GM12878 (cell line): ENCODE measurements at regions not wholly inside any gene's neighbourhood (a gene's known extent, or its start where the extent isn't known, plus 50 kb on each side); places are given as distances from the start of the nearest gene placed in this dataset.

Experiments
- ATAC-seq: fragments of 200-7000 bp; cut with Tn5 transposase; 3 replicates; pipeline ENCODE4 v1.9.1; 2020; ENCODE audit warnings: mild to moderate bottlenecking, moderate library complexity
- BruUV-seq: library from RNA; stranded (reverse); fragments of 400-500 nt; replicated peaks from 2 replicates; lab custom pipeline; 2021; lab: Mats Ljungman, UMichigan
- CTCF ChIA-PET: fragments of 300-600 bp; sonication (Branson Sonifier 250); formaldehyde crosslinking; extraction: SDS; loops from one replicate; lab custom pipeline; 2021; ENCODE audit warnings: inconsistent platforms; lab: Yijun Ruan, JAX
- POLR2A ChIA-PET: fragments of 350-600 bp; formaldehyde crosslinking; extraction: SDS; loops from one replicate; lab custom pipeline; 2021; ENCODE audit warnings: inconsistent platforms; lab: Charles Lee
- RAD21 ChIA-PET: fragments of 300-600 bp; sonication (Branson Sonifier 250); formaldehyde crosslinking; loops from one replicate; lab custom pipeline; 2023; ENCODE audit warnings: antibody characterized with exemption; ENCODE audit not compliant: unreplicated experiment; lab: Charles Lee
- SMC1A ChIA-PET: fragments of 300-600 bp; sonication (Branson Sonifier 250); formaldehyde crosslinking; loops from one replicate; lab custom pipeline; 2023; ENCODE audit not compliant: unreplicated experiment, uncharacterized antibody; lab: Charles Lee
- DNase-seq: peaks from one replicate; pipeline ENCODE4 v3.0.0-alpha.2; 2011; ENCODE audit warnings: low read depth, low spot score
- FAIRE-seq: peaks from 3 replicates; lab custom pipeline; 2011; peaks lifted over from hg19 to GRCh38; lab: Jason Lieb, UNC
- H2AFZ ChIP-seq: 2 replicates; pipeline ENCODE4 v1.6.0; 2011; ENCODE audit warnings: low read depth, low read length, control low read depth; ENCODE audit not compliant: control insufficient read depth
- H3K27ac ChIP-seq: 2 replicates; pipeline ENCODE4 v1.5.1; 2011; ENCODE audit warnings: control low read depth; ENCODE audit not compliant: control insufficient read depth, insufficient read depth
- H3K27me3 ChIP-seq, 2 experiments: replicated peaks in 1 of 2; 2 replicates each; pipeline versions ENCODE4 v1.6.0 to v1.6.1; 2011; ENCODE audit warnings: low read length in 1 of 2; ENCODE audit not compliant: control insufficient read depth in 2 of 2, insufficient read depth in 2 of 2
- H3K36me3 ChIP-seq, 2 experiments: 2 replicates each; pipeline ENCODE4 v1.5.1; 2011; ENCODE audit warnings: low read length in 1 of 2; ENCODE audit not compliant: control insufficient read depth in 2 of 2, insufficient read depth in 2 of 2
- H3K4me1 ChIP-seq: 2 replicates; pipeline ENCODE4 v1.6.1; 2011; ENCODE audit warnings: mild to moderate bottlenecking, low read length, moderate library complexity, mixed read lengths; ENCODE audit not compliant: control insufficient read depth, insufficient read depth
- H3K4me2 ChIP-seq: 2 replicates; pipeline ENCODE4 v1.6.0; 2011; ENCODE audit warnings: control low read depth; ENCODE audit not compliant: control insufficient read depth, insufficient read depth
- H3K4me3 ChIP-seq: fragments of 200-600 bp; sonication (generic); 2 replicates; pipeline ENCODE4 v1.5.1; 2016
- H3K79me2 ChIP-seq: 2 replicates; pipeline ENCODE4 v1.6.0; 2011; ENCODE audit warnings: low read length; ENCODE audit not compliant: control insufficient read depth, insufficient read depth
- H3K9ac ChIP-seq: 2 replicates; pipeline ENCODE4 v1.8.0; 2011; ENCODE audit warnings: low read length, control low read depth, mixed read lengths; ENCODE audit not compliant: control insufficient read depth, insufficient read depth
- H3K9me3 ChIP-seq: replicated peaks from 3 replicates; pipeline ENCODE4 v1.5.1; 2011; ENCODE audit warnings: mild to moderate bottlenecking, low read length; ENCODE audit not compliant: control insufficient read depth, insufficient read depth
- H4K20me1 ChIP-seq: 2 replicates; pipeline ENCODE4 v1.6.0; 2011; ENCODE audit not compliant: control insufficient read depth, insufficient read depth
- CBX3 ChIP-seq: fragments of 200-600 bp; sonication (generic); IDR thresholded peaks from 2 replicates; pipeline ENCODE4 v1.6.1; 2016; ENCODE audit warnings: low read depth, borderline replicate concordance
- CEBPB ChIP-seq, 2 experiments: fragments of 150-350 bp in 1 of 2; IDR thresholded peaks; 2 replicates each; pipeline ENCODE4 v1.6.1; 2012 to 2014; ENCODE audit warnings: low read depth in 2 of 2, low read length in 2 of 2, borderline replicate concordance in 1 of 2, inconsistent platforms in 1 of 2
- CEBPZ ChIP-seq: fragments of 150-350 bp; IDR thresholded peaks from 2 replicates; pipeline ENCODE4 v1.6.1; 2016; ENCODE audit warnings: low read depth, low read length
- CHD2 ChIP-seq: IDR thresholded peaks from 2 replicates; pipeline ENCODE4 v1.6.1; 2011; ENCODE audit warnings: low read depth, low read length, improper control_type of control experiment, borderline replicate concordance
- CREM ChIP-seq: IDR thresholded peaks from 2 replicates; pipeline ENCODE4 v1.6.1; 2014; ENCODE audit warnings: antibody characterized with exemption, low read depth
- DPF2 ChIP-seq: fragments of 450-650 bp; IDR thresholded peaks from 2 replicates; pipeline ENCODE4 v1.6.1; 2017; ENCODE audit warnings: mild to moderate bottlenecking
- E2F4 ChIP-seq: IDR thresholded peaks from 2 replicates; pipeline ENCODE4 v1.6.1; 2012; ENCODE audit warnings: low read depth, low read length, improper control_type of control experiment
- IRF4 ChIP-seq: IDR thresholded peaks from 2 replicates; pipeline ENCODE4 v1.6.1; 2011; ENCODE audit warnings: low read depth, low read length
- JUNB ChIP-seq: IDR thresholded peaks from 2 replicates; pipeline ENCODE4 v1.6.1; 2016; ENCODE audit warnings: antibody characterized with exemption, mild to moderate bottlenecking
- MEF2A ChIP-seq: IDR thresholded peaks from 2 replicates; pipeline ENCODE4 v1.6.1; 2011; ENCODE audit warnings: low read depth, mild to moderate bottlenecking, low read length, moderate library complexity; ENCODE audit not compliant: insufficient read depth
- MXI1 ChIP-seq: fragments of 150-350 bp; IDR thresholded peaks from 2 replicates; pipeline ENCODE4 v1.6.1; 2011; ENCODE audit warnings: low read depth, mild to moderate bottlenecking, inconsistent platforms, low read length, improper control_type of control experiment
- NFIC ChIP-seq: IDR thresholded peaks from 2 replicates; pipeline ENCODE4 v1.6.1; 2012; ENCODE audit warnings: low read depth, mild to moderate bottlenecking, inconsistent platforms, low read length, moderate library complexity
- NR2C1 ChIP-seq: fragments of 450-650 bp; IDR thresholded peaks from 2 replicates; pipeline ENCODE4 v1.6.1; 2017; ENCODE audit warnings: antibody characterized with exemption, mild to moderate bottlenecking, moderate library complexity
- RELA ChIP-seq: fragments of 450-650 bp; IDR thresholded peaks from 2 replicates; pipeline ENCODE4 v1.8.0; 2014; ENCODE audit warnings: borderline replicate concordance; ENCODE audit not compliant: partially characterized antibody
- SP1 ChIP-seq: IDR thresholded peaks from one replicate; pipeline ENCODE4 v1.6.1; 2011; ENCODE audit warnings: low read depth, low read length
- SRF ChIP-seq, 2 experiments: IDR thresholded peaks; 2 replicates each; pipeline ENCODE4 v1.6.1; 2011; ENCODE audit warnings: low read depth in 2 of 2, low read length in 2 of 2, mild to moderate bottlenecking in 1 of 2, moderate library complexity in 1 of 2
- YY1 ChIP-seq: IDR thresholded peaks from 2 replicates; pipeline ENCODE4 v1.6.1; 2011; ENCODE audit warnings: low read depth, mild to moderate bottlenecking, low read length
- ZBTB11 ChIP-seq: fragments of 450-650 bp; formaldehyde crosslinking; IDR thresholded peaks from 2 replicates; pipeline ENCODE4 v1.5.0; 2022; ENCODE audit warnings: mild to moderate bottlenecking, missing genetic modification characterization
- ZNF274 ChIP-seq: IDR thresholded peaks from one replicate; pipeline ENCODE4 v1.8.0; 2011; ENCODE audit not compliant: insufficient read length, insufficient read depth
- WGBS: methylation state at CpG from one replicate; pipeline ENCODE4 v1.1.6; 2016; ENCODE audit warnings: low lambda C conversion rate; ENCODE audit not compliant: insufficient replicate concordance, insufficient coverage; ENCODE audit errors: missing lambda C conversion rate; 5-methylcytosine and 5-hydroxymethylcytosine counted together
- in situ Hi-C: fragments of 300-500 bp; cut with MboI; formaldehyde crosslinking; loops from 9 replicates; pipeline ENCODE4 v1.14.3; 2018; ENCODE audit warnings: mixed read lengths
- intact Hi-C: fragments of 100-400 bp; cut with micrococcal nuclease; formaldehyde crosslinking; loops from one replicate; pipeline ENCODE4 v1.14.2; 2022; ENCODE audit not compliant: unreplicated experiment

GRCh38 chr6:120254651-120255050 lies 905.1 kb upstream of the MAN1A1 start:
- ChIA-PET SMC1A (no interaction called here), CTCF (no interaction called here), RAD21 (no interaction called here), POLR2A (interaction anchor here (0.5 kb wide), 1 partner anchor 1008 kb away, joined by 4 read pairs; no protein-coding TSS in a partner anchor)
- BruUV-seq, result no TSS peak
- Histone ChIP-seq H3K79me2 (no peaks in the 10 kb centered on the region), H3K9ac (no peak overlapping the region), H3K9me3 (no peaks in the 10 kb centered on the region), H3K4me3 (no peak overlapping the region), H3K4me1 (no peaks in the 10 kb centered on the region), H2AFZ (no peak overlapping the region), H3K4me2 (no peak overlapping the region), H3K36me3 (no peaks in the 10 kb centered on the region), H3K27me3 (no peaks in the 10 kb centered on the region), H3K27ac (no peak overlapping the region), H4K20me1 (no peaks in the 10 kb centered on the region)
- in situ Hi-C loops (no loop called here), intact Hi-C loops (no loop called here)
- TF ChIP-seq ZBTB11 (CRISPR knock-in tag) (no peak), ZNF274 (no peak), CEBPZ (no peak), CHD2 (no peak), CEBPB (IDR thresholded peaks at IDR 0.05; ENCODE audit: borderline replicate concordance in 1 of 2, low read depth in 2 of 2, low read length in 2 of 2) (no peak), DPF2 (no peak), NFIC (no peak), MXI1 (no peak), SRF (IDR thresholded peaks at IDR 0.05; ENCODE audit: low read depth in 2 of 2, low read length in 2 of 2) (no peak), CBX3 (no peak), E2F4 (no peak), SP1 (no peak), JUNB (no peak), NR2C1 (no peak), IRF4 (no peak), MEF2A (no peak), RELA (no peak), YY1 (no peak), CREM (no peak)
- WGBS, result 87% methylated on average over 4 of the region's 4 CpGs
- no peak for DNase-seq
- no peak for ATAC-seq
- FAIRE-seq, result no peak
